ENCODE measurements at regions not wholly inside any gene's neighbourhood (a gene's known extent, or its start where the extent isn't known, plus 50 kb on each side); places are given as distances from the start of the nearest gene placed in this dataset.

DNA sequence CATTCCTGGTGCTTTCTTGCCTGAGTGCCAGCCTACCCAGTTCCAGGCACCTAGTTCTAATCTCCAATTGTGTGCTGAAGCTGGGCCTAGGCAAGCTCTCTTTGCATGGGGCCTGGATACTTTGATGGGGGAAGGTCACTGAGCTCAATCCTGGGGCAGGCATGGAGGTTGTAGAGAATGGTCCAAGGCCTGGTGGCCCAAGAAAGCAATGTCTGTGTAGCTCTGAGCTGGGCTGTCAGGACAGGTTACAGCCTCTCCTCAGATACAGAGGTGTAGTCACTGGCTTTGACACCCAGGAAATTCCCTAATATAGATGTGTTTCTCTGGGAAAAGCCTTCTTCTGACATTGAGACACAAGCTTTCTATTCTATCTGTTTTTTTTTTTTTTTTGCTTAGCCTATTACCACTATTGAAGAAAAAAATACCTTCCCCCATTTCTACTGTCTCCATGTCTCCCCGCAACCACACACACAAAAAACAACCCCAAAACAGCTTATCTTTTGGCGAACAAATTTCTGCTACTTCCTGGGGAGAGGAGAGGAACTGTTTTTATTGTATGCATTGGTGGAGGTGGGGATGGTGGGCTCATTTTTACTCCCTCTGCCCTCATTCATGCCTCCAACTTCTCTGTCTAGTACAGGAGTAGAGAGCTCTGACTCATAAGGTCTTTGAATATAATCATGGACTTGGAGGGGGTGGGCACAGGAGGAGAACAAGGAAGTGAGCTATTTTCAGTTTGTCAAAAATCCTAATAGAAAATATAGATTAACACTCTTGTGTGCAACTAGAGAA, 66.7 kb upstream of the DHX15 start:
- ATAC-seq = no peak
- H3K27ac ChIP-seq = no peak overlapping the region
- WGBS, 2 donors (ENCODE audit: low coverage in 1 of 2) = 85% methylated on average over 2 of the region's 2 CpGs
- H3K4me3 ChIP-seq = no peak overlapping the region
- peaks cover 0 to 2% (median 0%) of the 10 kb centered on the region in 3 donors for H3K4me1 ChIP-seq
- no peaks in the 10 kb centered on the region for H3K27me3 ChIP-seq
- no peaks in the 10 kb centered on the region for H3K9me3 ChIP-seq
- TF ChIP-seq POLR2A (IDR thresholded peaks at IDR 0.05) = no peak
- no peak for TF ChIP-seq CTCF (IDR thresholded peaks at IDR 0.05)
- TF ChIP-seq EP300 (IDR thresholded peaks at IDR 0.05) = no peak
- TF ChIP-seq POLR2AphosphoS5 (IDR thresholded peaks at IDR 0.05) = no peak
- H3K36me3 ChIP-seq = no peaks in the 10 kb centered on the region

DNA sequence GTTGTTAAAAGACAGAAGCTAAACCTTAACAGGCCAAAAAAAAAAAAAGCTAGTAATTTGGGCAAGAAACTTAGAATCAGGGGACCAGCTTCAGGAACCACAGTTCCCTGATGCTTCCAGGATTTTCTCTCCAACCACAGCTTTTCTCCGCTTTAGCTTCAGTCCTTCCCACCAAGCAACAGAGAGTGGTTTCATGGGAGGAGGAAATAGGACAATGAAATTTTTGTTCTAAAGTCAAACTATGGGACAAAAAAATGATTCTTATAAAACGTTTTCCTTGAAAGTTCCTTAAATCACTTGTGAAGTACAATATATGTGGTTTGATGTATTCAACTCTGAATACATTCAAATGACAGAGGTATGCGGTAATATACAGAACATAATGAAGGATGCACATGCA, 71.0 kb upstream of the DHX15 start:
- ATAC-seq = no peak
- TF ChIP-seq EP300 (IDR thresholded peaks at IDR 0.05) = no peak
- no peak for TF ChIP-seq POLR2A (IDR thresholded peaks at IDR 0.05)
- no peak for TF ChIP-seq POLR2AphosphoS5 (IDR thresholded peaks at IDR 0.05)
- TF ChIP-seq CTCF (IDR thresholded peaks at IDR 0.05) = no peak
- 72 to 76% methylated on average over 3 of the region's 3 CpGs for WGBS, 2 donors (ENCODE audit: low coverage in 1 of 2)
- no peak overlapping the region for H3K4me3 ChIP-seq
- peaks cover 0 to 11% (median 0%) of the 10 kb centered on the region in 3 donors for H3K4me1 ChIP-seq
- no peaks in the 10 kb centered on the region for H3K36me3 ChIP-seq
- no peak overlapping the region for H3K27ac ChIP-seq
- H3K9me3 ChIP-seq = no peaks in the 10 kb centered on the region
- no peaks in the 10 kb centered on the region for H3K27me3 ChIP-seq

DNA sequence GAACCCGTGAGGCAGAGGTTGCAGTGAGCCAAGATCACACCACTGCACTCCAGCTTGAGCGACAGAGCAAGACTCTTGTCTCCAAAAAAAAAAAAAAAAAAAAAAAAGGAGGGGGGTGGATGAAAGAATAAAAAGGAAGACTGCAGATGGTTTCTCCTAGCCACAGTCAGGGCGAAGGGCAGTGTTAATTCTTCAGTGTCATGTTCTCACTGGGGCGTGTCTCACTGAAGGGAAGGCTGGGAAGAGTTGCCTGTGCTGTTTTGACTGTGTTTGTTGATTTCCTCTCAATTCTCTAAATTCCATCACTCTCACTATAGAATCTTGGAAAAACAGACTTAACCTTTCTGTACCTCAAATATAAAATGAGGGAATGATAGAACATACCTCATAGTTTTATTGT, 71.6 kb upstream of the DHX15 start:
- WGBS, 2 donors (ENCODE audit: low coverage in 1 of 2) = 80% methylated on average over 4 of the region's 4 CpGs; no CpG with 5 or more reads in 1 of the 2 donors

DNA sequence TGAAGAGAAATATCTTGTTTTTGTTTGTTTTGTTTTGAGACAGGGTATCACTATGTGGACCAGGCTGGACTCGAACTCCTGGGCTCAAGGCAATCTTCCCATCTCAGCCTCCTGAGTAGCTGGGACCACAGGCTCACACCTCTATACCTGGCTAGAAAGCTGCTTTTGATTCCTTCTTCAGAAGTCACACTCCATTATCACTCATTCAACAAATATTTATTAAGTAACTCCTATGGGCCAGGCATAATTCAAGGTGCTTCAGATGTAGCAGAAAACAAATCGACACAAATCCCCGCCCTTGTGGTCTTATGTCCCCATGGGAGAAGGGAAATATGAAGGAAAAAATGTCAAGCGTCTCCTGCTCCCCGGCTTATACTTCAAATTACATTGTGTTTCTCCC, 72.6 kb upstream of the DHX15 start:
- Histone ChIP-seq H3K27me3 (no peaks in the 10 kb centered on the region), H3K27ac (no peak overlapping the region), H3K9me3 (no peaks in the 10 kb centered on the region), H3K36me3 (no peaks in the 10 kb centered on the region), H3K4me1 (peaks cover 0 to 11% (median 0%) of the 10 kb centered on the region in 3 donors), H3K4me3 (no peak overlapping the region)
- TF ChIP-seq EP300 (IDR thresholded peaks at IDR 0.05) (no peak), CTCF (IDR thresholded peaks at IDR 0.05) (no peak), POLR2AphosphoS5 (IDR thresholded peaks at IDR 0.05) (no peak), POLR2A (IDR thresholded peaks at IDR 0.05) (no peak)
- no peak for ATAC-seq
- WGBS, 2 donors (ENCODE audit: low coverage in 1 of 2) = 87 to 97% methylated on average over 5 of the region's 5 CpGs

More for the DNA sequence above, 71.6 kb upstream of the DHX15 start:
- H3K4me1 ChIP-seq = peaks cover 0 to 11% (median 0%) of the 10 kb centered on the region in 3 donors
- no peaks in the 10 kb centered on the region for H3K9me3 ChIP-seq
- H3K27me3 ChIP-seq = no peaks in the 10 kb centered on the region
- H3K36me3 ChIP-seq = no peaks in the 10 kb centered on the region
- no peak overlapping the region for H3K4me3 ChIP-seq
- H3K27ac ChIP-seq = no peak overlapping the region
- TF ChIP-seq POLR2AphosphoS5 (IDR thresholded peaks at IDR 0.05) = no peak
- TF ChIP-seq CTCF (IDR thresholded peaks at IDR 0.05) = no peak
- TF ChIP-seq POLR2A (IDR thresholded peaks at IDR 0.05) = no peak
- TF ChIP-seq EP300 (IDR thresholded peaks at IDR 0.05) = no peak
- no peak for ATAC-seq

Data from gastroesophageal sphincter (tissue), 4 donors.